ENCODE measurements at regions not wholly inside any gene's neighbourhood (a gene's known extent, or its start where the extent isn't known, plus 50 kb on each side); places are given as distances from the start of the nearest gene placed in this dataset.
"Not testable (repeated sequence)": the region's sequence is repeated elsewhere in the genome, so short reads cannot be mapped to it uniquely, and the experiment has no call there.

GRCh38 chr16:73427164-73427563 is 379.2 kb upstream of the ZFHX3 start:
- DNase-seq, result no peak

- no peak for DNase-seq
Observed at GRCh38 chr16:73426433-73427160, 378.7 kb upstream of the ZFHX3 start.

- no peak for DNase-seq
Observed at GRCh38 chr16:73420676-73421075, 372.7 kb upstream of the ZFHX3 start.

GRCh38 chr16:73420244-73420643 is 372.3 kb upstream of the ZFHX3 start:
- DNase-seq, result no peak

GRCh38 chr16:73418691-73419090 is 370.8 kb upstream of the ZFHX3 start:
- DNase-seq, result no peak

- DNase-seq, result no peak
Observed at GRCh38 chr16:73418051-73418450, 370.1 kb upstream of the ZFHX3 start.

GRCh38 chr16:73415286-73415685 is 367.4 kb upstream of the ZFHX3 start:
- DNase-seq, result no peak

- no peak for DNase-seq
Observed at GRCh38 chr16:73414638-73415037, 366.7 kb upstream of the ZFHX3 start.

GRCh38 chr16:73413830-73414190 is 365.9 kb upstream of the ZFHX3 start:
- DNase-seq, result no peak

- DNase-seq, result no peak
Observed at GRCh38 chr16:73413091-73413829, 365.3 kb upstream of the ZFHX3 start.

GRCh38 chr16:73412416-73412815 is 364.5 kb upstream of the ZFHX3 start:
- DNase-seq, result no peak

GRCh38 chr16:73408716-73409115 is 360.8 kb upstream of the ZFHX3 start:
- DNase-seq, result no peak

- DNase-seq, result no peak
Observed at GRCh38 chr16:73408311-73408710, 360.4 kb upstream of the ZFHX3 start.

GRCh38 chr16:73405851-73406250 is 357.9 kb upstream of the ZFHX3 start:
- DNase-seq, result no peak

GRCh38 chr16:73404001-73404400 is 356.1 kb upstream of the ZFHX3 start:
- DNase-seq, result no peak

- DNase-seq, result no peak
Observed at GRCh38 chr16:73403291-73403690, 355.4 kb upstream of the ZFHX3 start.

GRCh38 chr16:73400951-73401350 is 353.0 kb upstream of the ZFHX3 start:
- no peak for DNase-seq

GRCh38 chr16:73399997-73400396 is 352.1 kb upstream of the ZFHX3 start:
- DNase-seq, result no peak

- DNase-seq, result no peak
Observed at GRCh38 chr16:73399486-73399885, 351.6 kb upstream of the ZFHX3 start.

- DNase-seq, result not testable (repeated sequence)
Observed at GRCh38 chr16:73398604-73399003, 350.7 kb upstream of the ZFHX3 start.

- no peak for DNase-seq
Observed at GRCh38 chr16:73396556-73396955, 348.6 kb upstream of the ZFHX3 start.

GRCh38 chr16:73390936-73391335 is 343.0 kb upstream of the ZFHX3 start:
- DNase-seq, result no peak

GRCh38 chr16:73390491-73390890 is 342.6 kb upstream of the ZFHX3 start:
- no peak for DNase-seq

GRCh38 chr16:73389085-73389484 is 341.2 kb upstream of the ZFHX3 start:
- no peak for DNase-seq

GRCh38 chr16:73387979-73388378 is 340.1 kb upstream of the ZFHX3 start:
- no peak for DNase-seq

All from stimulated activated CD4-positive, alpha-beta T cell treated with anti-CD3 and anti-CD28 coated beads, Interleukin-15, amount 100 ng/mL, for 24 hours (primary cell).